NCI-H128 (cell line): ENCODE measurements at regions not wholly inside any gene's neighbourhood (a gene's known extent, or its start where the extent isn't known, plus 50 kb on each side); places are given as distances from the start of the nearest gene placed in this dataset.

Source experiments
- DNase-seq: peaks from one replicate; lab custom pipeline; 2025; ENCODE audit not compliant: unreplicated experiment; lab: John Stamatoyannopoulos, UW

DNA sequence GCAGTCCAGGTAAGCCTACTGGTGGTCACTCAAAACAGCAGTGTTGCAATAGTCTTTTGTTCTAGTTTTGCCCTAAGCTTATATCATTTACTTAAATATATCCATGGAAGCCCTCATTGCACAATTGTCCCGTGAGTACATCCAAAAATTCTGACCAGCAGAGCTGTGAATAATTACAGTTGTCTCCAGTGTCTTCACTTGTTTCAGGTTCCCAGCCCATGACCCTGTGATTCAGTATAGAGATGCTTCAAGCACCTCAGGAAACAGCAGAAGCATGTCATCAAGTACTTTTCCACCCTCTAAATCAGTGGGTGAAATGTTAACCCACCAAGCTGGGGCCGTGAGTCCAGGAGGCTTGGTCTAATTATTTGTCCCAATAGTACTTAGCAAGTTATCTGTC, 214.9 kb upstream of the RPS6KA3 start:
- DNase-seq = no peak

DNA sequence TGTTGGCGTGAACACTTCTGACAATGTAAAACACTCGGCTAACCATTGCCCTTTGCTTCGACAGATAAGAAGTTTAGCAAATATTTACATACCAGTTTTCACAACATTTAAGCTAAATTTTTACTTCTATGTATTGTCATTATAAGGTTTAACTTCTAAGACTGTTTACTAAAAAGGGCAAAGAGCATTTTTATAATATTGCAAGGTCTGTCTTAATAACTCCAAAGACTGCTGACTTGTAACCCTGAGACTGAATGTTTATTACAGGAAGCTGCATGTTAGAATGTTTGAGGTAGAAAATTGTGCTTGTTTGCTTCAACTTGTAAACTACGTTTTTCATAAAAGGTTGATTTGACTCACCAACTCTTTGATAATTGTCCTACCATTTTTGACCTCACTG, 213.2 kb upstream of the RPS6KA3 start:
- no peak for DNase-seq

DNA sequence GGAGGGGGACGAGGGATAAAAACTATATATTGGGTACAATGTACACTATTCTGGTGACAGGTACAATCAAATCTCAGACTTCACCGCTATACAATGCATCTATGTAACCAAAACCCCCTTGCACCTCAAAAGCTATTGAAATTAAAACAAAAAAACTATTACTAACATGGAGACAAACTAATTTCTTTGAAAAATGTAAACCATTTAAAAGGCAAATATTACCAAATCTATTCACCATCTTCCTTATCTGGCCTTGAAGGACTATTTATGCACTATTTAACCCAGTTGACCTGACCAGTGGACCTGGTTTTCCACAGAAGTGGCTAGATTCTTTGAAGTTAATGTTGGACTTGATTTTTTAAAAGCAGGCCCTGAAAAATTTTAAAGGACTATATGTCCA, 212.3 kb upstream of the RPS6KA3 start:
- DNase-seq = no peak

DNA sequence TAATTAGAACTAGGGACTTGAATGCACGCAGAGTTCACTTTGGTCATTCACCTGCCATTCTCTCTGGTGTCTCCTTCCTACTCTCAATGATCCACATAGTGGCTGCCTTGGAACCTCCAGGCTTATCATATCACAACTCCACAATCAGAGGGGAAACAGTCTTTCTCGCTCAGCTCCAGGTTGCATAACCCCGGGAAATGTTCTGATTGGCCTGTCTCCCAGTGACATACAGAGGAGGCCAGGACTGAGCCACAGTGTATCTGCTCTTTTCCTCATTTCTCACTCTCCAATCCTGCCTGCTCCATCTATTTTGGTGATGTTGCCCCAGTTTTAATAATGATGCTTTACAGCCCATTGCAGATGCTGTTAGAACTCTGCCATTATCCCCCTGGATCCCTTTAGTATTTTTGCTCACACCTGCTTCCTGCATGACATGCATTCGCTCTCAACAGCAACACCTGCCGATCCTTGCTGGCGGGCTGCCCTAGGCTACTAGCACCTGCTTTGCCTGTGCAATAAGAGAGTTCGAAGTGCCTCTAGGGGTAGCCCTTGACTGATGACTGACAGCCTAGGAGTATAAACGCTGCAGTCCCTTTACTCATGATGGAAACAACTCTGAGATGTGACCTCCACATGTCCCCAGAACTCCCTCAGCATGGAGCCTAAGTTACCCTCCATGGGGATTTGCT, 211.3 kb upstream of the RPS6KA3 start:
- DNase-seq = peak; percentile 76

DNA sequence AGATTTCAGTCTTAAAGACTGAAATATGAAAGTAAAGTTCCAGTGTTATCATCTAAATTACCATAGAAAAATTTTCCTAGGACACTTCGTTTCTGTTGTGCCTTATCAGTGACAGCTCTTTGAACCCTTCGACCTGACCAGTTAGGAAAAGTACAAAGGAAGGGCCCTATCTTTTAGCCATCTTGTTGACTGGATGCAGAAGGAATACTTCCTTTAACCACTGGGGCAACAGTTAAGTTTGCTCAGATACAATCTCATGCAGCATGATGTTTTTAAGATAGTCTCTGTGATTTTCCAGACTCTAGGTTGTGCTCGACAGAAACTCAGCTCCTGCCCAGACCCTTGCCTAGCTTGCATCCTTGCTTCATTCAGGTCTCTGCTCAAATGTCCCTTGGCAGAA, 210.5 kb upstream of the RPS6KA3 start:
- DNase-seq = no peak

DNA sequence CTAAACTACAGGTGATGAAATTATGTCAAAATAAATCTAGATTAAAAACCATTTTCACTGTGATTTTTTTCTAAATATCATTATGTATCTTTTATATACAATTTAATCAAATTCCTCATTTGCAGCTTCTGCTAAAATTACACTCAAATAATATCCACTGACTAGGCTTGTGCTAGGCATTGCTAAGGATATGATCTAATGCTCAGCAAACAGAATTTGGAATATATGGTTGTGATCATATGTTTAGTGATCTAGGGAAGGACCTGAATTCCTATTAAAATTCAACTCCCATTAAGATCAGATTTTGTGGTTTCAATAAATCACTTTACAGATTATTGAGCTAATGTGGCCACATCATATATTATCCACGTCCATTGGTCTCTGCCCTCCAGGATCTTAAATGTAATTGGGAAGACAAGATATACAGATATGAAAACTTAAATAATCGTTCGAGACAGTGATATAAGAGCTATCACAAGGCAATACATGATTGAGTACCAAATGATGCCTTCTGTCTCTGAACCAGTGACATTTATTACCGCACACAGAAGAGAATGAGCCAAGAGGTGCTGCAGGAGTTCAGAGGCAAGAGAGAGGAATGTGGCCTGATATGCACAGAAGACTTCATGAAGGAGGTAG, 206.0 kb upstream of the RPS6KA3 start:
- no peak for DNase-seq

DNA sequence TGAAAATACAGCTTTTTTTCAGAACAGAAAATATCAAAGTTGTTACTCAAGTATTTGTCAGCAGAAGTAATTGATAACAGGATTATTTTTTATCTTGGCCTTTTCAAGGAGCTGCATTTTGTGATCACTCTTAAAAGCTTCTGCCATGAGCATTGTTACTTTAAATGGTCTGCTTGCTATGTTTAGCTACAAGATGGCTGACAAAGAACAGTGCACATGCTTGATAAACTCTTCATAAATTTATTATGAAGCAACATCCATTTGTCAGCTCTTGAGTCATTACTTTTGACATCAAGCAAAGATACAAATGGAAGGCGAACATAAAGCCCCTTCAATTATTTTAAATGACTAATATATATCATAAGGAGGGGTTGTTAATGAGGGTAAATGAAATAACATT, 205.4 kb upstream of the RPS6KA3 start:
- DNase-seq = no peak

DNA sequence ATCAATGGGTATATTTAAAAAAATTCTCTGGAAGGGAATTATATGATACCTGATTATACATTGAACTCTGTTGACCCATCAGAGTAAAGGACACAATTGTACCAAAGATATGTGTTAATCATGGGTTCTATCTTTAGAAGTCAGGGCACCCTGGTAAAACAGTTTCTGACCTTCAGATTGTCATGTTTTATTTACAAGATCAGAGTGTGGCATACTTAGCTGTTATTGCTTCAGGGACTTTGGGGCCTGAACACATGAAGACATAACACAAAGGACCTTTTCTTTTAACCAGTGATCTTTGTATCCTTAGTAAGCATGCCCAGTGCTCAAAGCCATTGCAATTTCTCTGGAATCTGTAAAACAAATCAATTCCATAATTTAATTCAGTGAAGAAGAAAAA, 204.8 kb upstream of the RPS6KA3 start:
- DNase-seq = no peak

DNA sequence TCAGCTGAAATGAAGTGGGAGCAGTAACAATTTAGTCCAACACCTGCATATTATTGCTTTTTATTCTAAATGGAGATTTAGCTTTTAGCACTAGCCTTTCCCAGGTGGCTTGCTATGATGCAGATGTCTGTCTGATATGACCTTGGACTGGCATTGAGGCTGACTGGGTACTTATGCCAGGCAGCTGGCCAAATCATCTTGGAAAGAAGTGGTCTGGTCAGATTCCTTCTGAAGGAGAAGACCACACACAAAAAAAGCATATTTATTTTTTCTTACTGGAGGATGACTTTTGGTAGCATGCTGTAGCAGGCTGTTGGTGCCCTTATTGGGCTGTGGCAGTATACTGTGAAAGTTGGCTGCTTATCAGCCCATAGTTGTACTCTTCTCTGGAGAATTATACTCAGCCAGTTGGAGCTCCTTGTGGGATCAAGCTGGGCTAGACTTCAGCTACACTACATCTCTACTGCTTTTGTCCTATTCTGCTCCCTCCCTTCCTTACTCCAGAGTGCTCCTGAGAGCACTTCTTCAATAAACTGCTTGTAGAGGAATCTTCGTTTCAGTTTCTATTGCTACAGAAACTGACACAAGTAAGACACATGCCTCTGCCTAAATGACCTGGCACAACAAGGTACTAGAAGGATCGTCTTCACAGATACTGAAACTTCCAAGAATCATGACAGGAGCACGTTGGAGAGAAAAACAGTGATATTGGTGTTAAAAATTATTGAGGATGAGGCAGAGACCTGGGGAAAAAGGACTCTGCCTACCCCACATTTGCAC, 196.8 kb upstream of the RPS6KA3 start:
- DNase-seq = no peak

DNA sequence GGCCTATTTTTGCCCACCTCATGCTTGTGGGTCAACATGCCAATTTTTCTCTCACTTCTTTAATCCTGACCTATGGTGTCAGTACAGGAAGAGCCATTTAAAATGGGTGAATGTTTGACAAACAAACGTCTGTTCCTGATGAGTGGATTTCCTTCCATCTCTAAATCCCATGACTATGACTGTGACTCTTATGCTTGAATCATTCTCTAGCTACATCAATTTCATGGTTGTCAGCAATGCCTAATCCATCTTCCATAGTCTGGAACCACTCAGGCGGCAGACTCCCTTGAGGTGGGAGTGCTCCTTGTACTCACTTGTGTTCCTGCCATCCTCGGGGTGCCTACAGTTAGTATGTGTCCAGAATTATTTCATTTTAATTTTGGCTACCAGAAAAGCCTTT, 194.9 kb upstream of the RPS6KA3 start:
- no peak for DNase-seq

DNA sequence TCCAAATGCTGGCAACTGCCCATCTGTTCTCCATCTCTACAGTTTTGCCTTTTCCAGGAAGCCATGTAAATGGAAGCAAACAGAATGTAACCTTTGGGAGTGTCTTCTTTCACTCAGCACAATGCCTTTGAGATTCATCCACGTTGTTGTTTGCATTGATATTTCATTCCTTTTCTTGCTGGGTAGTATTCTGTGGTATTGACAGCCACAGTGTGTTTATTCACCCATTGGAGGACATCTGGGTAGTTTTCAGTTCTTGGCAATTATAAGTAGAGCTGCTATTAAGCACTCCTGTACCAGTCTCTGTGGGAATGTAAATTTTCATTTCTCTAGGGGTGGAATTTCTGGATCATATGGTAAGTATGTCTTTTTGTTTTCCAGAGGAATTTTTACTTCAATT, 194.3 kb upstream of the RPS6KA3 start:
- DNase-seq = no peak

DNA sequence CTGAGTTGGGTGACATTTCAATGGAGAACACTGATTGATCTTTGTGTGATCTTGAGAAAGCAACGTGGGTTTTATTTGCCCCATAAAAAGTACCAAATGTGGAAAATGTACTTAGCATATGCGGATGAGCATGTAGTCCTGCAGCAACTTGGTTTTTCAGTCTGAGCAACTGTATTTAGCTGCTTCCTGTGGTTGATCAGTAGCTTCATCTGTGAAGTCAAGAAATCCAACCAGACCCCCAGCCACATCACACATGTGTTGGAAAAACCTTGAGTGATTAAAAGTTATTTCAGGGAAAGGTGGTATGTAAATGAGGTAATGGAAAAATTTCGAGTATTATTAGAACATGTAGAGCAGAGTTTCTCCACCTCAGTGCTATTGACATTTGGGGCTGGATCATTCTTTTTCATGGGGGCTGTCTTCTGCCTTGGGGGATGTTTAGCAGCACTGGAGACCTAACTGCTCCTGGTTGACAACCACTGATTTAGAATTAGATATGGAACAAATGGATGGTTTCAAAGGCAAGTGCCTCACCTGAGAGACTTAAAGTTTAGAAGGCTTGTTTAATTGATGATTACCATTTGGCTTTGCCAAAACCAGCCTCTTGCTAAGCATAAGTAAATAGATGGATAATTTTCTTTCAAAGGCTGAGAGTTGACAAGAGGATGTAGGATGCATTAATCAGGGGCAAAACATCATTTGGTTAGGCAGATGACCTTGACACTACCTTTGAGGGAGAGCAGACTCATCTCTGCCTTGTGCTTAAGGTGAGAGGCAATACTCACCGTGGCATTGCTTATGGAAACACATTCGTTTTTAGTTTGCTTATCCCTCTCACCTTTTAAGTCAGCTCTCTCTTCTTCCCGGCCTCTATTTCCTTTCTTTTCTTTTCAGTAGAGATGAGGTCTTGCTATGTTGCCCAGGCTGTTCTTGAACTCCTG, 193.0 kb upstream of the RPS6KA3 start:
- no peak for DNase-seq

DNA sequence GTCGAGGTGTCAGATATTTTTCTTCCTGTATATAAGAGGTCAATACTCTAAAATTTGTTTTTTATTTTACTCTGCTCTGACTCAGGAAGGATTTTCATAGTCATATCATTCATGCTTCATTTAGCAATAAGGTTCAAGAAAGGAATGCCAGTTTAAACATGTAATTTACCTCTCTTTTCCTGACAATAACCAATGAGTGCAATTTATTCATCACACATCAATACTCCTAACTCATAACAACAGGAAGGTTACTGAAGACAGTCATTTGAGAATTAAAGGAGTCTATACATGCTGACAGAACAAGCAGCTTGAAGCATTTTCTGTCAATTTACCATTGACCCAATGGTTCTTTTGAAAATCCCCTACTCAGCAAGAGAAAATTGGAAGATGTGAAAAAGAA, 190.3 kb upstream of the RPS6KA3 start:
- no peak for DNase-seq

DNA sequence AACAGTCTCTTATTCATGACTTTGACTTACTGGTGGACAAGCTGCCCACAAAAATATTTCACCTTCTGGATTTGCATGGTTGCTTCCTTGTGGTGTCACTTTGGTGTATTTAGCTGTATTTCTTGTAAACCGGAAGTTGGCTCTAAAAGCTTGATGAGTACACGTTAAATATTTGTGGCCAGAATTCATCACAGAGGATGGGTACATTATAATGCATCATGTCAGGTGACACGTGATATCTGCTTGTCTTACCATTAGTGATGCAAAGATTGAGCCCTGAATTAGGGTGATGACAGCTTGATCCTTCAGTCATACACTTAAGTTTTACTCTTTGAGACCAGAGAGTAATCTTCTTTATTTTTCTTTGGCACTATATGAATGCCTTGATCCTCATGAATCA, 188.3 kb upstream of the RPS6KA3 start:
- DNase-seq = no peak

DNA sequence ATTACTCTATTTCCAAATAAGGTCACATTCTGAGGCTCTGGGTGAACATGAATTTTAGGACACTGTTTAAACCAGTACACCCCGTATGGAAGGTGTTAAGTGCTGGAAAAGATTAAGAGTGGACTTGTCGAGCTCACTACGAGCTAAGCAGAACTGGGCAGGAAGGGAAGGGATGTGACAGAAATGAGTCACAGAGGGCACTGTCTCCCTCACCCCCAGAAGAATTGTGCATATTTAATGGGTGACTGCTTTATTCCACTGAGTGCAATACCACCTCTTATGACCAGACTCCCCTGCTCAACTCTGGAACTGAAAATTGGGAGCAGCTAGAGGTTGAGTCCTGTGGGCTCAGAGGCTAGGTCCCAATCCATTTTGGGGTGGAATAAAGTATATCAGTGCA, 187.4 kb upstream of the RPS6KA3 start:
- DNase-seq = no peak

DNA sequence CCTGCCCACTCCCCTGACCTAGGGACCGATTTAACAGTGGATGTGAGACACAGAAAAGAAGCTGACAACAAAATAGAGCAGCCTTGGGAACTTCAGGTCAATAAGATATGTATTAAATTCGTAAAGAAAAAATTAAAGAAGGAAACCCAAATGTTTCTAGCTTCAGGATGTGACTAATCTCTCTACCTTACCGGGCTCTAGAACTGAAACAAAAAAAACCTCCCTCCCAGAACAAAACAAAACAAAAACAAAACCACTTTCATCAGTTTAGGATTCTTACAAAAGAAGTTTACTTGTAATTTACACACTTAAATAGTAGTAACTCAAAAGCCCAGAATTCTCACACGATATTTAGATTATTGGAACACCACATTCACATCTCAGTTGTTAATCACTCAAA, 185.8 kb upstream of the RPS6KA3 start:
- no peak for DNase-seq

DNA sequence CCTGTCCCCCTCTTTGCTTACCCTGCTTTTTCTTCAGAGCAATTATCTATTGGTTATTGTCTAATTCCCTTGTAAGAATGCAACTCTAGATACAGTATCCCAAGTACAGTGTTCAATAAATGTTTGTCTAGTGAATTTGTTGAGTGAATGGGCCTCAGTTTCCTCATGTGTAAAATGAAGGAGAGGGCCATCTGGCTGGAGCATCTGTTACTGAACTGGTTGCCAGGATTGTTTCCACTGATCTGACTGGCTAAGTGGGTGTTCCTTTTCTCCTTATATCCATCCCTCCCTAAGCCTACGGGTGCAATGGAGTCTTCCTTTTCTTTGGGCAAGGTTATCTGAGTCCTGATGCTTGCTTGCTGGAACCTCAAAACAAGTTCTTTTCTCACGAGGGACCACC, 185.2 kb upstream of the RPS6KA3 start:
- DNase-seq = no peak

DNA sequence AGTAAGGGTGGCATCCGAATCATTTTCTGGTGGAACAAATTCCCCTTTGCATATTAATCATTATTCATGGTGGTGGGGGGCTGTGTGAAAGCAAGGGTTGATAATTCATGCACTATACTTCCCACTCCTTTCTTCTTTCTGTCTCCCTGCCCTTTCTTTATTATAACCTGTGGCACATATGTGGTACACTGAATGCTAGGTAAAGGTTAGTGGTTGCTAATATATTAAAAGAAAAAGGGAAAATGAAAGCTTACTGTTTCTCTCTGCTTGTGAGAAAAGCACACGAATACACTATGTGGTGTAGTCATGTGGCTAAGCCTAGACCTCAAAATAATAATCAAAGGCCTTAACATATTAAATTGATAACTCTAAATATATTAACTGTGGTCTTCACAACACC, 178.4 kb upstream of the RPS6KA3 start:
- DNase-seq = no peak

DNA sequence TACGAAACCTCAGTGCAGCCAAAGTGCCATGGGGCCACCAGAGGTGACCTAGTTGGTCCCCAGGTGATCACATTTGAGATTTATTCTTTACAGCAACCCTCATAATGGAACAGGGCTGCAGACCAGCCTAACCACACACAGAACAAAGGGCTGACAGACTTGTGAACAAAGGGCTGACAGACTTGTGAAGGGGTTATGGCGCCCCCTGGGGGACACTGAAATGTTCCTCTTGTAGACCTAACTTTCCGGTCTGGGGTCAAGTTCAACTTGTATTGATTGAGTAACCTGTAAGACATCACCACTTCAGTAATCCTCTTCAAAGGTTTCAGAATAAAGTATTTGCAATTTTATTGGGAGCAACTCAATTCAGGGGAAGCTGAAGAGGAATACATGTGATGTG, 175.9 kb upstream of the RPS6KA3 start:
- DNase-seq = peak; percentile 22

DNA sequence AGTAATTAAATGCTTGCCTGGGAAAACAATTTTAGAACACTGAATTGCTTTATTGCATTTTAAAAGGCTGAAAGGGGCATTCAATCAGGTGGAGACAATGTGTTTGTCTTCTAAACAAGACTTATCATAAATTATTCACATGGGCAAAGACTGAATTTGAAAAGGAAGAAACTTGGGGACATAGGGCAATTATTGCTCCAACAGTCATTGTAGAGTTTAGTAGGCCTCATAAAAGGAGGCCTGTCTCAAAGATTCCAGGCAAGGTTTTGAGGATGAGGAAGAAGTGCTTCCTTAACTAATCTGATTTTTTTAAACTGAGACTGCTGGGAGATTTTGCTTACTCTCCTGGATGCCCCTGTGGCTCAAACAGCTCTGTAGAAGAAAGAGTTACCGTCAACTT, 174.4 kb upstream of the RPS6KA3 start:
- no peak for DNase-seq

DNA sequence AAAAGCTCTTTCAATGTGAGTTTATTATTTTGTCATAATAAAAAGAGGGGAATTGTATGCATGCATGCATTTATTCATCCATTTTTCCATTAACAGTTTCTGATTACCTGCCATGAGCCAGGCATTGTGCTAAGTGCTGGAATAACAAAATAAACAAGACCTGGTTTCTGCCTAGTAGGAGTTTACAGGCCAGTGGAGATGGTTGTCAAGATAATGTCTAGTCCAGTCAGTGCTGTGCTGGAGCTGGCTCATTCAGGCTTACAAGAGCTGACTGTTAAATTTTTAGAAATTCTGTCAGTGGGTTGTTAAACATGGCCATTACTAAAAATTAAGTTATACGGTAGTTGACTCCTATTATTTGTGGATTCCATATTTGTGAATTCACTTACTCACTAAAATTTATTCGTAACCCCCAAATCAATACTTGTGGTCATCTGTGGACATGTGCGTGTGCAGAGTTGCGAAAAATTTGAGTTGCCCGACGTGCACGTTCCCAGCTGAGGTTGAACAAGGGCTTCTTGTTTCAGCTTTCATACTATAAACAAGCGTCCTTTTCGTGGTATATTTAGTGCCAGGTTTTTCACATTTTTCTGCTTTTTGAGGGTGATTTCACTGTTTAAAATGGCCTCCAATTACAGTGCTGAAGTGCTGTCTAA, 172.3 kb upstream of the RPS6KA3 start:
- DNase-seq = no peak
